HG02970 (cell line): ENCODE measurements at regions not wholly inside any gene's neighbourhood (a gene's known extent, or its start where the extent isn't known, plus 50 kb on each side); places are given as distances from the start of the nearest gene placed in this dataset.
"Not testable (repeated sequence)": the region's sequence is repeated elsewhere in the genome, so short reads cannot be mapped to it uniquely, and the experiment has no call there.

ENCODE experiments used
- ATAC-seq: cut with Tn5 transposase; IDR thresholded peaks from one replicate; pipeline ENCODE4 v1.9.1; 2021; ENCODE audit warnings: mild to moderate bottlenecking, moderate library complexity, moderate number of reproducible peaks; ENCODE audit not compliant: unreplicated experiment, low FRiP score

DNA sequence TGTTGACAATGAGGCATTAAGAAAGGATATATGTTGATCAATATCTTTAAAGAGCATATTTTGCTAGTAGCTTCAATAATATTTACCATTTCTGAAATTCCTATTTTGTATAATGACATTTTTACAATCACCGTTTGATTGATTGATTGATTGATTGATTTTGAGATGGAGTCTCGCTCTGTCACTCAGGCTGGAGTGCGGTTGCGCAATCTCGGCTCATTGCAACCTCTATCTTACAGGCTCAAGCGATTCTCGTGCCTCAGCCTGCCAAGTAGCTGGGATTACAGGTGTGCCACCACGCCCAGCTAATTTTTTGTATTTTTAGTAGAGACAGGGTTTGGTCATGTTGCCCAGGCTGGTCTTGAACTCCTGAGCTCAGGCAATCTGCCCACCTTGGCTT lies 150.9 kb upstream of the TEX13D start:
- ATAC-seq: not testable (repeated sequence)

DNA sequence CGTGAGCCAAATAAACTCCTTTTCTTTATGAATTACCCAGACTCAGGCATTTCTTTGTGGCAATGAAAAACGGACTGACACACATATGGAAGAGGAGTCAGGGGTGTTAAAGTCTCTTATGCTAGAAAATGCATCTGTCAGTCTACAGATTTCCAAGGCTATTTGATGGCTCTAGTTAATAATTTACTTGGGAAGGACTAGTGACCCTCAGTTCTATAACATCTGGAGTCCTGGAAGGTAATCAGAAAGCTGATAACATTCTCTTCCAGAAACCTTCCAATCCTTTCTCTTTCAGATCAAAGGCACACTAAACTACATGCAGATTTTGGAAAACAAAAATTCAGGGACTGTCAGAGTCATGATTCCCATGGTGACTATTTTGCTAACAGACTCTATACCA lies 142.0 kb upstream of the TEX13D start:
- ATAC-seq: no peak

DNA sequence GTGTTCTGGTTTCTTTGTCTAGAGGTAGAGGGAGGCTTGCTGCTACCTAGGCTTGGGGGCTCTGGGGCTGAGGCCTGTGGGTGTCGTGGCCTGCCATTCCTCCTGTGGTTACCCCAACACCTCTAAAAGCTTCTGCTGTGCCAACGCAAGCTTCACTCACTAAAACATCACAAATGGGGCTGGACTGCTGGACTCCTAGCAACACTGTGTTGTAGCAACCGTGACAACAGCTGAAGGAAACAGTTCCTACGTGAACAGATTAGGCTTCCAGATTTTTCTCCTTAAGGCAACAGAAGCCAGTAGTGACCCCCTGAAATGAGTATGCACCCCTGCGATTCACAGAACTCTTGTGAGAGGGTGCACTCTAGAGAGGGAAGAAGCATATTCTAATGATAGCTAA lies 138.3 kb upstream of the TEX13D start:
- no peak for ATAC-seq

DNA sequence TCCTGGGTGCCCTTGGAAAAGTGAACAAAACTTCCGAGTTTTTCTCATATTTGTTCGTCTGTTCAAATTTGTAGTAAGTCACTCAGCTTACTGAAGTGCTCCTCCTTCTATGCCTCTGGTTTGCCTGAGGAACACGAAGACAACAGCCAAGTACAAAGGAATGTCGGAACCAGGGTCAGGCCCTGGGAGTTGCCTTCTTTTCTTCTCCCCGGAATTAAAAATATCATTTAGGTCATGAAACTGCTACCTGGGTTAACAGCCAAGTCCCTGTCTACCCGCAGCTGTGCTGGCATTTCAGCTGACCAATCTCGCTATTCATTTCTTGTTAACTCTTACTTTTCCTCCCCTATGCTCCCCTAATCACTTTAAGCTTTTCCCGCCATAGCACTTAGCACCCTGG lies 137.6 kb upstream of the TEX13D start:
- ATAC-seq: no peak

DNA sequence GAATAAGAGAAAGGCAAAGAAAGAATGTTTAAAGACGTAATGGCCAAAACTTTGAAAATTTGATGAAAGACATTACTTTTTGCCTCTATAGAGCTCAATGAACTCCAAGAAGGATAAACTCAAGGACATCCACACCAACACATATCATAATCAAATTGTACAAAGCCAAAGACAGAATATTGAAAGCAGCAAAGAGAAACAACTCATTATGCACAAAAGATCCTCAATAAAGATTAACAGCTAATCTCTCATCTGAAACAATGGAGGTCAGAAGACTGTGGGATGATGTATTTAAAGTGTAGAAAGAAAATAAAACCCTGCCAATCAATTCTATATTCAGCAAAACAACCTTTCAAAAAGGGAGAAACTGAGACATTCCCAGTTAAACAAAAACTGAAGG lies 129.1 kb upstream of the TEX13D start:
- ATAC-seq: no peak

DNA sequence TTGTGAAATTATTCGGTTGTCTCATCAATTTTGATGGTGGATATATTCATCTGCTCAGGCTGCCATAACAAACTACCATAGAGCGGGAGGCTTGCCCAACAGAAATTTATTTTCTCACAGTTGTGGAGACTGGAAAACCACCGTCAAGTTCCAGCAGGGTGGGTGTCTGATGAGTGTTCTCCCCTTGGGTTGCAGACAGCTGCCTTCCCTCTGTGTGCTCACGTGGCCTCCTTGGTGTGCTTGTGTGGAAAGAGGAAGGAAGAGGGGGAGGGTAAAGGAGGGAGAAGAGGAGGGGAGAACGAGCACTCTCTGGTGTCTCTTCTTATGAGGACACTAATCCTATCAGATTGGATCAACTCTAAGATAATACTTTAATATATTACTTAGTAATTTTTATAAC lies 123.8 kb upstream of the TEX13D start:
- ATAC-seq: no peak

DNA sequence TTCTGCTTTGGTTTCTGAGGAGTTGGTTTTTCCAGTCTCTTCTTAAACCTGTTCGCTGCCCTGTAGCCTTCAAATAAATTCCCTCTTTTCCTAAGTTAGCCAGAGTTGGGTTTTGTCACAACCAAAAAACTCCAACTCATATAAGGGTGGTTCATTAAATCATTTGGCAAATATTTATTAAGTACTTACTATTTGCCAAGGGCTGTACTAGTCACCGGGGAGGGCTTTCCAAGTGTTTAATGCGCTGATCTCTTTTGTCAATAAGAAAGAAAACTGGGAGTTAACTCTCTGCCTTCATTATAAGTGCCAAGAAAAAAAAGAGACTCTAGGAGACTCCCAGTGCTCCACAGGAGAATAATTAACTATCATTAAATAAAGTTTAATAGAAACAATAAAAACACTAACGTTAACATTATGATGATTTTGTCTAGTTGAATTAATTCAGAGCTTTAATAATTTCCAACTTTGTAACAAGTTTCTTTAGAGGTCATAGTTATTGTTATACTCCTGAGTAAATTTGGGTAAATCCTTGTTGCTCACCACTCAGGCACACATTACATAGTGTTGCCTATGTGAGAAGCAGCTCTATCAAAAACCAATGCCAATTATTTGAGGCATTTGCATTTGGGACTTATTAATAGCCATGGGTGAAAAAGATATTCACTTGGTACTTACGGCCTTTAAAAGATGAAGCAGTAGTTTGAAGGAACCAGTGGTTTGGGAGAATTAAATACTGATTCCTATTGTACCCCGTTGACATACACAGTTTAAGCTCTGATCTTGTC lies 122.5 kb upstream of the TEX13D start:
- no peak for ATAC-seq

DNA sequence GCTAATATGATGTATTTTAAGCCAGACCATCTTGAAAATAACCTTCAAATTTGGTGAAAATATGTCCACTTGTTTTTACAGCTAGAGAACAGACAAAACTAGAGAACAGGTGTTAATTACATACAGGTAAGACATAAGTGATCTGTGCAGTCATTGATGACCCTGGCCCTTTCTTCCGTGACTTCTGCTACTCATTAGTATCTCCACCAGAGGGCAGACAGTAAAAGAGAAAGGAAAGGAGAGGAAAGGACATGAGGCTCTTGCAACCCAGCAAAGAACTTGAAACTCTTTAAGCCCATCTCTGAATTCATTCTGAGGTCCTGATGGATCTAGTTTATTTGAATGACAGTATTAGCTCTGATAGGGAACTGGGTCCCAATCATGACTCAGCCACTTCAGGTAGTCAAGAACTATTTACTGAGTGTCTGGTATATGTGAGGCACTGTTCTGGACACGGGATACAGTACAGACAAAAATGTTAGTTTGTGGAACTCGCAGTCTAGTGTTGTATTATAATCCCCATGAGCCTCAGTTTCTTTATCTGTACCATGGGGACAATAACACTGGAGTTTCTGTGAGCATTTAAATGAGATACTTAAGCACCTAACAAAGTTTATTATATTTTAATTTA lies 121.0 kb upstream of the TEX13D start:
- ATAC-seq: no peak

DNA sequence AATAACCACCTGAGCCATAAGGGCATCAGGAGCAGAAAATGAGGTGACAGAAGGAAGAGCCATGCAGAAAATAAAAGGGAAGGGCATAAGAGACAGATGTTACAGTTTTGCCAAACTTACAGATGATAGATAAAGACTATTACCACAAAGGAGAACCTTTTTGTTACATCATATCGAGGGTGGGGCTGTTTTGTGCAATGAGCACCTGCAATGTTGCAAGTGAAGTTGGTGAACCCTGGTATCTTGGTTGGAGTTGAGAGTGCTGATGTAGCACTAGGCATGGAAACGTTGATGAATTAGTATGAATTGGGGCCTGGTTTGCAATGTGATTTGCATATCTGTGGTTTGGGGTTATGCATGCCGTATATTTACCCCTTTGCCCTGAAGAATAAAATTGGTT lies 119.8 kb upstream of the TEX13D start:
- no peak for ATAC-seq

DNA sequence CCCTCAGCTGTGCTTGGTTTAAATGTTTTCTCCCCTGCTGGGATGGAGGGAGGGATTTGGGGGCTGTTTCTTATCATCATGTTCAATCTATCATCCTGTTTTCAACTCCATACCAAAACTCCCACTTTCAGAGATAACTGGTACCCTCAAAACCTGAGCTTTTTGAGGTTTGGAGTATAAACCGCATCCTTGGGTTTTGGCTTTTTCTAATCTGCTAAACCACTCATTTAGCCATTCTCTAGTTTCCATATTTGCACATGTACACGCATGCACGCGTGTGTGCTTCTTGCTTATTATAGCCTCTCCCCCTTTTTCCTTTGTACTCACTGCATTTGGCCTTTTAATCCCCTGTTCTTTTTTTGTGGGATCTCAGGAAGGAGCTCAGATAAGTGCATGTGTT lies 116.7 kb upstream of the TEX13D start:
- no peak for ATAC-seq

DNA sequence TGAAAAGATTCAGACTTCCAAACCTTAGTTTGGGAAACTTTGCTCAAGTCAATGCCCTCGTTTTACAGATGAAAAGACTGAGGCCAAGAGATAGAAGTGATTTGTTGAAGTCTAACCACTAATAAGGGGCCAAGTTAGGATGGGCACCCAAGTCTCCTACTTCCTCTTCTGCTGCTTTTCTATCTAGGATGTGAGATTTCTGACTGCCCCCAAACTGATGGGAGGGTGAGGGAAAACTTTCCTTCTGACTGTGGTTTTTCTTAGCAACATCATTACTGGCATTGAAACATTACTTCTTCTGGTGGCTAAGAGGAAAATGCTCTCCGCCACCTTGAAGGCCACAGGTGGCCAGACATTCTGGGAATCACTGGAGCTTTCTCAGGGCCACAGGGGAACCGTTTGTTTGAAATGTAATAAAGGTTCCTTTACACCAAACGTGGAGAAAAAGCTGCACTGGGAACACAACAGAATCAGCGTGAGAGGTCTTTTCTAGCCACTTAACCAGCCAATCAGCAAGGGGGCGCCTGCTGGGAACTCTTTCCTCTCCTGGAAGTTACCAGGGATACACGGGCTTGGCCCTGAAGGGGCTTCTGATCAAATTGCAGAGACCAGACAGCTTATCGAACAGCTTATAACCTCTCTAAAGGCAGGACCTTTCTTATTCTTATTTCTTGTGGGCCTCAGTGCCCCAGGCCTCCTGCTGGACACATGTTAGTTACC lies 115.9 kb upstream of the TEX13D start:
- no peak for ATAC-seq

DNA sequence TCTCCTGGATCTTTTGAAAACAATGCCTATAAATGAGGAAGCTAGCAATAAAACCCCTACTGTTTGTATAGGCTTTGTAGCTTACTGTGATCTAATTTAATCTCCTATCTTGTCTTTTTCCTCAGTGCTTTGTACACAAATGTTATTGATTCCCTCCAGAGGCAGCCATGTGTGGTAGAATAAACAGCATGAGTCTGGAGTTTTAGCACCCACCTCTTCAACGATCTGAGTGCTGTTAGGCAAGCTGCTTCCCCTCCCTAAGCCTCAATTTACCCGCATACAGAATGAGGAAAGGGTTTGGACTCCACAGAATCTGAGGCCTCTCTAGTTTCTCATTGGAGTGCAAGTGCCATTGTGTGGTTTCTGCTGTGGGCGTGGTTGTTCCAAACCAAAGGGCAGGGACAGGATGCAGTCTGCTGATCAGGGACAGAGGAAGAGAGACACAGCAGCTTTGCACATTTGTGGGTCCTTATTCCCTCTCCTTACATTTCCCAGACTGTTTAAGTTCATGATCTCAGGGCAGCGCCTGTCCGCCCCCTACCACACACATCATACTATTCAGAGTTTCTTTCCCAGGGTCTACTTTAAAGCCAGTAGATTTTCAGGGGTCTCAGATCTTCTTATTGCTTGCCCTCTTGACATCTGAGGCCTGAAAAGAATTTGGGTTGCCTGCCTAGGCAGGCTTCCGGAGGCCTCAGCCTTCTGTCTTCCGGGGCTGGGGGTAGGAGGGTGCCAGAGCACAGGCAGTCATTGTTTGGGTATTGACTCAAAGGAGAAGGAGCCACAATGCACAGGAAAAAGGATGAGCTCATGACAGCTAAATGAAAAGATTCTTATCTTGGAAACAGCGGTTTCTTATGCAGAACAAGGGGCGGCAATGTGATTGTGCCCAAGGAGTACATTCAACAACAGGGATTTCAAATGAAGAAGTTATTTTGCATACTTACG lies 114.9 kb upstream of the TEX13D start:
- no peak for ATAC-seq

DNA sequence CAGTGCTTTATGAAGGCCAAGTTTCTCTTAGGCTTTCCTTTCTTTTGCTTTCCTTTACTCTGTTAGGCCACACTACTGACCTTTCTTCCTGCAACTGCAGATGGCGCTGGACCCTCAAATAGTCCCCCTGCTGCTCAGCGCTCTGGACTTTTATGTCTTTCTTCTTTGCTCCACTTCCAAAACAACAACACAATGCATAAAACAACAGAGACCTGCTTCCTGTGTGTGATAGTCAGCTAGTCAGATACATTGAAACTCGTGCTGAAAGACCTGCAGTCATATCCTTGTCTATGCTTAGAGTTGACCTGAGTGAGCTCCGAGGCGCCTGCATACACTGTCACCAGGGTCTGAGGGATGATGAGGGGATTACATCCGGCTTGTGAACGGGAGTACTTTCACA lies 108.9 kb upstream of the TEX13D start:
- ATAC-seq: no peak

DNA sequence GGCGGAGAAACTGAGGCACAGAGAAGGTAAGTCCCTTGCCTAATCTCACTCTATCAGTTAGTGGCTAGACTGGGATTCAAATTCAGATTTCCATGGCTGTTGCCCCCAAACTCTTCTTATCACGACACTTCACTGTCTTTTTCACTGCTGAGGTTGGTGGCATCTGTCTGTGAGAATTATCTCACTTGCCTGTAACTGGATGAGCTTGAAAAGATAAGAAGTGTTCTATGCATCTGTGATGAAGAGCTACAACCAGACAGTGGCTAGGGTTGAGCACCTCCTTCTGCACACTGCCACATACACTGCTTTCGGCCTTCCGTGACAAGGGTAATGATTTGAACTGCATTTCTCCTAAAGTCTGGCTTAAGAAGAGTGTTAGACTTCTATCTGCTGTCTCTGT lies 107.9 kb upstream of the TEX13D start:
- no peak for ATAC-seq

DNA sequence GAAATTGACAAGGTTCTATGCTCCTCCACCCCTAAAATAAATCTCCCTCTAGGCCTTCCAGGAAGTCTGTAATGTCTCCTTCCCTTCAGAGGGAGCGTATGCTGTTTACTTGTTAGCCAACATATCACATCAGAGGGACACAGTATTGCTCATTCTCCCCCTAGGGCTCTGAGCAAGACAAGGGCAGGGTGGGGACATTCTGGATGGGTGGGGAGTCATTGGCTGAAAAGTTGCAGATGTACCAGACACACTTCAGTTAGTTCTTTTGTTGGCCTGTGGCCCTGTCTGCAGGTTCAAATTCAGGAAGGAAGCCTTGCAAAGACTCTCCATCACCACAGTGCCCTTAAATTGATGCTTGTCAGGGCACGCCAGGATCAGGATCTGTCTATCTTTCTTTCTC lies 106.3 kb upstream of the TEX13D start:
- no peak for ATAC-seq

DNA sequence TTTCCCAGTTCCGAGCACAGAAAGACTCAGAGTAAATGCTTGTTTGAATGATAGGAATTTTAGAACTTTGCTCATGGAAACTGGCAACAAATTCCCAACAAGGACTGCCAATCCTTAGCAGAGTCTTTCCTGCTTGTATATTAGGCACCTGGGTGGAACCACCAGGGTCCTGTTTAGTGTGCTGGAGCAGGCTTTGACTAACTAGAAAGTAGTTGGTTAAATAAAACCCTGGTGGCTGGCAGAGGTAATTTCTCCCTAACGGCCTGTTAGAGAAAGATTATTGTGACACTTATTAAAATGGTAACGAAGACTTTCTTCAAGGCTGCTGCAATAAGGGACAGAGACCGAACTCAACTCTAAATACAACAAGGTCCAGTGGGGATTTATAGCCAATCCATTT lies 103.6 kb upstream of the TEX13D start:
- ATAC-seq: no peak

DNA sequence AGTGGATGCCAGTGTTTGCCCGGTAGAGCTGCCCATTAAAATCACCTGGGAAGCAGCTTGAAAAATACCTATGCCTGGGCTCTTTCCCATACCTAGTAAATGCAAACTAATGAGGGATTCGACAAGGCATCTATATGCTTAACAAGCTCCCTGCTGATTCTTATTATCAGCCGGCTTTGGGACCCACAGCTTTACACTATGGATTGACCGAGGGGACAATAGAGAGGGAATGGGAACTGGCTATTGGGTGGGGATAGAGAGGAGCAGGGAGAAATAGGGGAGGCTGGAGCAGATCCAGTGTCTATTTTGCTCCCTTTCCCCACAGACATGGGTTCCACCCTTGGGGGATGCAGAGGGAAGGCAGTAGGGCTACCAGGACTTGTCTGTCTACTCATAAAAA lies 103.1 kb upstream of the TEX13D start:
- no peak for ATAC-seq

DNA sequence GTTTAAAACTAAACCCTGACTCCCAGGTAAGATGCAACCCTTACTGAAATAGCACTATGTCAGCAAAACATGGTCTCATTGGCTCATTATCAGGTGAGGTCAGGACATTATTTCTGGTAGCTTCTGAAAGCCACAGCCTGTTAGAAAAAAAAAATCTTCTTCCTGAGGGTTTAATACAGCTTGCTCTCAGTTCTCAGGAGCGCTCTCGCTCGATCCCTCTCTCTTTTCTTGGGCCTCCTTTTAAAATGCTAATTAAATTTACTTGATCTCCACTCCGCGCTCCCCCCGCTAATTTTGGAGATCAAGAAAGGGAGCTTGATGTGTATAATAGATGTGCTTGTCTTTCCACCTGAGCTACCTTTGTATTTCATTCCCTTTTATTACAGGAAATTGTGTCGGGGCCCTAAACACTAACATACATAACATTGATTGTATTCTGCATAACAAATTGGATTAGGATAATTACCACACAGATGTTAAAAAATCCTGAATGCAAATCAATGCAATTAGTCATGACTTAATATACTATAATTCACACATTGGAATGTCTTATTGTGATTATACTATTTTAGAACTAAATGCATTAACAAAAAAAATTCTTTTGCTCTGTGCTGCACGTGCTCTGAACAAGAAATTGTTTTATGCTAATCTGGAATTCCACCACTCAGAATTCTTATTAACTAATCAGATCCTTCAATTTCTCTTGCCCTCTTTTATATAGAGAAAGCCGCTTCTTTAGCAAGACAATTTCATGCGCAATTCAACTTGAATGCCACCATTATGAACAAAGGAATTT lies 101.6 kb upstream of the TEX13D start:
- ATAC-seq: no peak

DNA sequence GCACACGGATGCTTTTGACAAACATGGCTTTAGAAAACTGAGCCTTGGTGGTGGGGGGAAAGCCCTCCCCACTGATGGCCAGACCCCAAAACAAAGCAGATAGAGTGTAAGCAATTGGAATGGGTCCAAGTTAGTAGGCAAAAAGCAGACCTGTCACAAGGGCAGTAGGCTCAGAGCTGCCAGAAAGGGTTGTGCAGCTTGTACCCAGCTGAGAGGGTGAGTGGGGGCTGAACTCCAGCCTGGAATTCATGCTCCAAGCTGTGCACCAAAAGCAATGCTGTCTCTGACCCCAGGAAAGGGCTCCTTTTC lies 101.1 kb upstream of the TEX13D start:
- ATAC-seq: no peak
